ENCODE measurements at regions not wholly inside any gene's neighbourhood (a gene's known extent, or its start where the extent isn't known, plus 50 kb on each side); places are given as distances from the start of the nearest gene placed in this dataset.
A peak's percentile ranks its signal among the peaks of the same experiment; 100 is the strongest.
"Not testable (repeated sequence)": the region's sequence is repeated elsewhere in the genome, so short reads cannot be mapped to it uniquely, and the experiment has no call there.

- DNase-seq = not testable (repeated sequence)
Observed at GRCh38 chr1:194617272-194617671, 1430.9 kb upstream of the B3GALT2 start.

GRCh38 chr1:194616835-194617234, 1430.4 kb upstream of the B3GALT2 start:
- no peak for DNase-seq

GRCh38 chr1:194602184-194602583, 1415.8 kb upstream of the B3GALT2 start:
- DNase-seq = no peak

- DNase-seq = no peak
Observed at GRCh38 chr1:194600716-194601115, 1414.3 kb upstream of the B3GALT2 start.

- no peak for DNase-seq
Observed at GRCh38 chr1:194598098-194598497, 1411.7 kb upstream of the B3GALT2 start.

GRCh38 chr1:194586302-194586701, 1399.9 kb upstream of the B3GALT2 start:
- no peak for DNase-seq

- no peak for DNase-seq
Observed at GRCh38 chr1:194584052-194584451, 1397.6 kb upstream of the B3GALT2 start.

GRCh38 chr1:194570476-194570875, 1384.1 kb upstream of the B3GALT2 start:
- DNase-seq = peak; percentile 33

- peak; percentile 35 for DNase-seq
Observed at GRCh38 chr1:194568610-194569009, 1382.2 kb upstream of the B3GALT2 start.

GRCh38 chr1:194548071-194548470, 1361.7 kb upstream of the B3GALT2 start:
- DNase-seq = peak; percentile 19

GRCh38 chr1:194544012-194544411, 1357.6 kb upstream of the B3GALT2 start:
- DNase-seq = no peak

GRCh38 chr1:194538453-194538852, 1352.0 kb upstream of the B3GALT2 start:
- no peak for DNase-seq

- no peak for DNase-seq
Observed at GRCh38 chr1:194537521-194537920, 1351.1 kb upstream of the B3GALT2 start.

- DNase-seq = peak; percentile 27
Observed at GRCh38 chr1:194535369-194535768, 1349.0 kb upstream of the B3GALT2 start.

- no peak for DNase-seq
Observed at GRCh38 chr1:194534784-194535183, 1348.4 kb upstream of the B3GALT2 start.

- peak; percentile 17 for DNase-seq
Observed at GRCh38 chr1:194533641-194534040, 1347.2 kb upstream of the B3GALT2 start.

GRCh38 chr1:194517567-194517966, 1331.2 kb upstream of the B3GALT2 start:
- DNase-seq = no peak

GRCh38 chr1:194515916-194516315, 1329.5 kb upstream of the B3GALT2 start:
- peak; percentile 3 for DNase-seq

GRCh38 chr1:194512957-194513356, 1326.5 kb upstream of the B3GALT2 start:
- peak; percentile 74 for DNase-seq

GRCh38 chr1:194512345-194512744, 1325.9 kb upstream of the B3GALT2 start:
- DNase-seq = no peak

GRCh38 chr1:194503209-194503608, 1316.8 kb upstream of the B3GALT2 start:
- DNase-seq = no peak

GRCh38 chr1:194495434-194495833, 1309.0 kb upstream of the B3GALT2 start:
- DNase-seq = no peak

GRCh38 chr1:194487172-194487571, 1300.8 kb upstream of the B3GALT2 start:
- no peak for DNase-seq

GRCh38 chr1:194485432-194485831, 1299.0 kb upstream of the B3GALT2 start:
- no peak for DNase-seq

- no peak for DNase-seq
Observed at GRCh38 chr1:194478731-194479130, 1292.3 kb upstream of the B3GALT2 start.

GRCh38 chr1:194477908-194478307, 1291.5 kb upstream of the B3GALT2 start:
- no peak for DNase-seq

All from fibroblast of skin of right biceps (primary cell).